Adrenal gland (tissue), 5 donors: ENCODE measurements at regions not wholly inside any gene's neighbourhood (a gene's known extent, or its start where the extent isn't known, plus 50 kb on each side); places are given as distances from the start of the nearest gene placed in this dataset.
"Not testable (repeated sequence)": the region's sequence is repeated elsewhere in the genome, so short reads cannot be mapped to it uniquely, and the experiment has no call there.

Experiments used
- POLR2A ChIP-seq, 2 donors: fragments of 450-650 bp; IDR thresholded peaks; one replicate each; pipeline ENCODE4 v1.6.1; 2017; ENCODE audit warnings: antibody characterized with exemption in 2 of 2, mild to moderate bottlenecking in 2 of 2, moderate library complexity in 1 of 2
- TF ChIP-seq, protein P1 (sequence below), 6 experiments: fragments of 450-650 bp in 4 of 6; fragments of 200-600 bp in 2 of 6; sonication (generic) in 1 of 6; IDR thresholded peaks; 1 replicate in 5 of 6; 2 replicates in 1 of 6; pipeline versions ENCODE4 v1.5.1 to v1.8.0; 2016 to 2021; ENCODE audit warnings: antibody characterized with exemption in 6 of 6, mild to moderate bottlenecking in 2 of 6, moderate library complexity in 1 of 6
- donor health status: DM: no; HTN: no; CAD: no.

GRCh38 chr12:3424796-3425195, 66.2 kb upstream of the PRMT8 start:
- TF ChIP-seq, protein P1, sequence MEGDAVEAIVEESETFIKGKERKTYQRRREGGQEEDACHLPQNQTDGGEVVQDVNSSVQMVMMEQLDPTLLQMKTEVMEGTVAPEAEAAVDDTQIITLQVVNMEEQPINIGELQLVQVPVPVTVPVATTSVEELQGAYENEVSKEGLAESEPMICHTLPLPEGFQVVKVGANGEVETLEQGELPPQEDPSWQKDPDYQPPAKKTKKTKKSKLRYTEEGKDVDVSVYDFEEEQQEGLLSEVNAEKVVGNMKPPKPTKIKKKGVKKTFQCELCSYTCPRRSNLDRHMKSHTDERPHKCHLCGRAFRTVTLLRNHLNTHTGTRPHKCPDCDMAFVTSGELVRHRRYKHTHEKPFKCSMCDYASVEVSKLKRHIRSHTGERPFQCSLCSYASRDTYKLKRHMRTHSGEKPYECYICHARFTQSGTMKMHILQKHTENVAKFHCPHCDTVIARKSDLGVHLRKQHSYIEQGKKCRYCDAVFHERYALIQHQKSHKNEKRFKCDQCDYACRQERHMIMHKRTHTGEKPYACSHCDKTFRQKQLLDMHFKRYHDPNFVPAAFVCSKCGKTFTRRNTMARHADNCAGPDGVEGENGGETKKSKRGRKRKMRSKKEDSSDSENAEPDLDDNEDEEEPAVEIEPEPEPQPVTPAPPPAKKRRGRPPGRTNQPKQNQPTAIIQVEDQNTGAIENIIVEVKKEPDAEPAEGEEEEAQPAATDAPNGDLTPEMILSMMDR (IDR thresholded peaks at IDR 0.05) = not testable (repeated sequence)
- TF ChIP-seq POLR2A (IDR thresholded peaks at IDR 0.05) = not testable (repeated sequence)
